GM13977 (cell line): ENCODE measurements at regions not wholly inside any gene's neighbourhood (a gene's known extent, or its start where the extent isn't known, plus 50 kb on each side); places are given as distances from the start of the nearest gene placed in this dataset.

Source experiments
- DNase-seq: peaks from one replicate; pipeline ENCODE4 v3.0.0; 2012; ENCODE audit warnings: low spot score
- CTCF ChIP-seq: IDR thresholded peaks from 2 replicates; pipeline ENCODE4 v1.5.1; 2012; ENCODE audit warnings: mild to moderate bottlenecking, control low read depth; ENCODE audit not compliant: insufficient read depth; ENCODE audit errors: extremely low read depth, missing control alignments
- in situ Hi-C: fragments of 300-500 bp; cut with MboI; formaldehyde crosslinking; loops from one replicate; pipeline ENCODE4 v1.12.0; 2022; ENCODE audit warnings: low sequenced_read_pairs, low pct_unique_long_range_greater_than_20kb, mixed read lengths, inconsistent platforms; ENCODE audit not compliant: unreplicated experiment

GRCh38 chr13:90382425-90382824 is 965.1 kb upstream of the MIR17HG start:
- no peak for DNase-seq
- in situ Hi-C loops: no loop called here
- no peak for TF ChIP-seq CTCF

GRCh38 chr13:90385781-90386489 is 961.6 kb upstream of the MIR17HG start:
- TF ChIP-seq CTCF: no peak
- in situ Hi-C loops: no loop called here
- no peak for DNase-seq

GRCh38 chr13:90388887-90389452 is 958.5 kb upstream of the MIR17HG start:
- in situ Hi-C loops: no loop called here
- TF ChIP-seq CTCF: no peak

GRCh38 chr13:90389537-90389936 is 958.0 kb upstream of the MIR17HG start:
- DNase-seq: no peak
- in situ Hi-C loops: no loop called here
- no peak for TF ChIP-seq CTCF

More at GRCh38 chr13:90388887-90389452, 958.5 kb upstream of the MIR17HG start:
- DNase-seq: no peak

GRCh38 chr13:90393408-90393807 is 954.1 kb upstream of the MIR17HG start:
- in situ Hi-C loops: no loop called here
- DNase-seq: no peak
- TF ChIP-seq CTCF: no peak

- in situ Hi-C loops: no loop called here
- DNase-seq: no peak
- TF ChIP-seq CTCF: no peak
Observed at GRCh38 chr13:90395348-90395747, 952.1 kb upstream of the MIR17HG start.
